Erythroblast (primary cell): ENCODE measurements at regions not wholly inside any gene's neighbourhood (a gene's known extent, or its start where the extent isn't known, plus 50 kb on each side); places are given as distances from the start of the nearest gene placed in this dataset.

ENCODE experiments used
- DNase-seq, 2 experiments: peaks; one replicate each; lab custom pipeline; 2025; lab: John Stamatoyannopoulos, UW
- GATA1 ChIP-seq: IDR thresholded peaks from 2 replicates; pipeline ENCODE4 v1.6.1; 2011; ENCODE audit warnings: low read depth, mild to moderate bottlenecking, control low read depth, low read length, moderate library complexity
- POLR2A ChIP-seq: IDR thresholded peaks from 2 replicates; pipeline ENCODE4 v1.6.1; 2011; ENCODE audit warnings: mild to moderate bottlenecking, low read length

GRCh38 chrX:49773993-49774392 lies 55.1 kb upstream of the PAGE4 start:
- DNase-seq: no peak
- TF ChIP-seq POLR2A: no peak
- no peak for TF ChIP-seq GATA1

DNA sequence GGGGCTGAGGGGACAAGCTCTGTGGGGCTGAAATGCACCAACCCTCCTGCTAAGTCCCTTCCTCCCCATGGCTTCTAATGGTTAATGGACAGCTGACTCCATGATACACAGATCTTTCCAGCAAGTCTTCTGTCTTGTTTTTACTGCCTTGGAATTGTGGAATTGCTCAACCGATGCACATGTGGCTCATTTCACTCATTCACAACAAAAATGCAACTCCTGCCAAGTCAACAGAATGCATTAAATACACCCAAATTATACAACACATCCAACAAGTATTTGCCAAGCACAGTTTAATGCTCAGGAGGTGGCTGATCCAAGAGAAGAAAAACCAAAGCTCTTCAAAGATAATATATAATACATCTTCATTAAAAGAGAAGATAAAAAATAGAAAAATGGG lies 61.9 kb upstream of the PAGE4 start:
- DNase-seq: no peak
- TF ChIP-seq POLR2A: no peak
- TF ChIP-seq GATA1: no peak

- TF ChIP-seq GATA1 (no peak), POLR2A (no peak)
- DNase-seq: no peak
Measured at GRCh38 chrX:49762175-49762720, 66.5 kb upstream of the PAGE1 start.

DNA sequence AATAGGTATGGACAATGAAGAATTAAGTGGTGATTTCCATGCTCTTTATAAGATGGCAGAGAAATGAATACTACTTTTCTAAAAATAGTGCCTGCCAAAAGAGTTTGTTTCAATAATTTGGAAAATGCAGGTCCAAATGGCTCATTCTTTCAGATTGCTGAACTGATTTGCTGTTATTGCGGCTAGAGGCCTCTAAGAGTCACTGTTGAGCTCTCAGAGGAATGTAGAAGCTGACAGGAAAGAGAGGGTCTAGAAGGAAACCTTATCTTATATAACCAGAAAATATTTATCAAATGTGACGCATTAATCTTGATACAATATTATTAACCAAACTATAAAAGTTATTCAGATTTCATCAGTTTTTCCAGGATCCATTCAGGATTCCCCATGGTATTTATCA lies 65.7 kb upstream of the PAGE1 start:
- DNase-seq: peak; percentile 0 to 11
- no peak for TF ChIP-seq POLR2A
- TF ChIP-seq GATA1: no peak

DNA sequence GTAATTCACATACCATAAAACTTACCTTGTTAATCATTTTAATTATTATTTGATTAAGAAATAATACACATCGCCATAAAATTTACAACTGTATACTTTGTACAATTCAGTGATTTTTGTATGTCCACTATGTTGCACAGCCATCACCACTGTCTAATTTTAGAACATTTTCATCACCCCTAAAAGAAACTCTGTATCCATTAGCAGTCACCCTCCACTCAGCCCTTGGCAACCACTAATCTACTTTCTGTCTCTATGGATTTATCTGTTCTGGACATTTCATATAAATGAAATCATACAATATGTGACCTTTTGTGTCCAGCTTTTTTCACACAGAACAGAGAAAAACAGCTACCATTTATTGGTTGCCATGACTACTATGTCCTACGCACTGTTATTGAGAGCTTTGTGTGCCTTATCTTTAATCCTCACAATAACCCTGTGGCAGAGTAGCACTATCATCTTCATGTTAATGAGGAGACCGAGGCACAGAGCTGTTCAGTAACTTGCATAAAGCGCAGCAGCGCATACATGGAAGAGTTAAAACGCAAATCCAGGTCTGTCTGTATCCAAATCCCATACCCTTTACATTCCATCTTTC lies 64.6 kb upstream of the PAGE1 start:
- DNase-seq: no peak
- TF ChIP-seq POLR2A (no peak), GATA1 (no peak)

DNA sequence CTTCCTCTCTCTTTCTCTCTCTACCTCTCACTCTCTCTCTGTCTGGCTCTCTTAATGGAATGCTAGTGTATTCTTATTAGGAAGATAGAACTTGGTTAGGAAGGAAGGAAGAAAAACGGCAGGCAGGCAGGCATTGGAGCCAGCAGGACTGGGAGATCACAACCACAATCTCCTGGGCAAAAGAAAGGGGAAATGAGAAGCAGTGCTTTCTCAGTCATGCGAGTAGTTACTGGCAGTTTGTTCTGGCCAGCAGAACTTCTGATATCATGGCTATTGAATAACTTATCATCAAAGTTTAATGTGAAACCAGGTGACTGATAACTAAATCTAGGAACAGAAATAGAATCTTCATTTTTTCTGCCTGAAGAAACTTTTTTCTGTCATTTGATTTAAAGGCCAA lies 60.9 kb upstream of the PAGE1 start:
- no peak for DNase-seq
- TF ChIP-seq GATA1 (no peak), POLR2A (no peak)

DNA sequence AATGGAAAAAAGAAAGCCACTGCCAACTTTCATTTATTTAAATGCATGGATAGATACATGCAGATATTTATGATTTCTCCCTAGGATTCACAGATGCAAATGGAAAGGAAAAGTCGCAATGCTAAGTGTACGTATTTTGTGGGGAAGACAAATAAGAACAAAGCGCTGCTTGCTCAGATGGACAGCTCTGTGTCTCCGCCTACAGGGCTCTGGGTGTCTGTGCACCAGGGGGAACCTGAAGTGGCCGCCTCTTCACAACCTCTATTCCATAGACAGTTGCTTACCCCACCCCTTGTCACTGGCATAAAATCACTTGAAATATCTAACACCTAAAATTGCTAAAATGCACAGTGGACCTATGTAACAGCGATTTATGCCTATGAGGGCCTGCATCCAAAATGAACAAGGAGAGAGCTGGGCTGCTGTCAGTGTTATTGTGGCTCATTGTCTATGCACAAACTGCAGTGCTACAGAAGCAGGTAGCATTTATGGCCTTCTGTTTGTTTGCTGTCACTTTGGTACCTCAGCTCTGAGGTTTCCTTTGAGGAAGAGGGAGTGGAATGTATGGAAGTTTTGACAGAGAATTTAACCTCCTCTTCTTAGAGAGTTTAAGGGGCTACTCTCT lies 58.6 kb upstream of the PAGE1 start:
- peak; percentile 37 to 64 for DNase-seq
- TF ChIP-seq POLR2A (no peak), GATA1 (no peak)

- DNase-seq: no peak
- no peak for TF ChIP-seq POLR2A
- no peak for TF ChIP-seq GATA1
Measured at GRCh38 chrX:49753691-49754090, 57.9 kb upstream of the PAGE1 start.

DNA sequence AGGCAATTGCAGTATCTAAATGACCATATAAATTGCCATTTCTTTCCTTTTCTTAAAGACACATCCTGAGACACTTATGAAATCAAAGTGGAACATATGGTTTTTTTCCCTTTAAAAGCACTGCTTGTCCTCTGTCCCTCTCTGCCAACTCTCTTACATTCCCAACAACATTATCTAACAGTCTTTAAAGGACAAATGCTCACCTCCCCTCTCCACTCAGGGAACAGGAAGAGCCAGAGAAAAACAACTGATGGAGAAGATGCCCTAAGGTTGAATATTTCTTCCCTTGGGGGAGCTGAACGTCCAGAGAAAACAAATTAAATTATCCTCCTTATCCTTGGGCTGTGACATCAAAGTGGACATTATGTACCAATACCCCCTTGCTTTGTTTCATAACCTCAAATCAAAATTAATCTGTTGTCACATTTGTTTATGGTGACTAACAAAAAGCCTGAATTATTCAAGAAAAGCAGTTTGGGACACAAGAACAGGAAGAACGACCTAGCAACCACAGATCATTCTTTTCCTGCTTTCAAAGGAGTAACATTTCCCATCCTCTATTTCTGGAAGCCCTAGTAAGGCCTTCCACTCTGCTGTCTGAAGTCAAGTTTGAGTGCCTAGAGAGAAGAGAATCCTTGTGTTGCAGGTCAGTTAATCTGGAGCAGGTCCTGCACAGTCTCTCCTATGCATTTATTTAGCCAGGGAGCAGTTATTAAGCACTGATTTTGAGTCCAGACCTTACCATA lies 52.6 kb upstream of the PAGE1 start:
- no peak for DNase-seq
- no peak for TF ChIP-seq GATA1
- TF ChIP-seq POLR2A: no peak

GRCh38 chrX:49746306-49746705 lies 50.5 kb upstream of the PAGE1 start:
- no peak for DNase-seq
- TF ChIP-seq POLR2A (no peak), GATA1 (no peak)
